Calu3 (cell line): ENCODE measurements at regions not wholly inside any gene's neighbourhood (a gene's known extent, or its start where the extent isn't known, plus 50 kb on each side); places are given as distances from the start of the nearest gene placed in this dataset.

Source experiments
- BruUV-seq: library from RNA; stranded (reverse); fragments of 400-500 nt; replicated peaks from 2 replicates; lab custom pipeline; 2021; lab: Mats Ljungman, UMichigan
- CTCF ChIA-PET: fragments of 300-600 bp; sonication (Branson Sonifier 250); formaldehyde crosslinking; loops from one replicate; lab custom pipeline; 2022; ENCODE audit warnings: antibody characterized with exemption; lab: Charles Lee
- DNase-seq: peaks from one replicate; pipeline ENCODE4 v3.0.0; 2022
- H3K27ac Mint-ChIP-seq: one replicate; pipeline ENCODE4 v1.8.0; 2022; ENCODE audit warnings: mixed read lengths; ENCODE audit not compliant: unreplicated experiment
- H3K27me3 Mint-ChIP-seq: one replicate; pipeline ENCODE4 v1.8.0; 2022; ENCODE audit warnings: mixed read lengths; ENCODE audit not compliant: unreplicated experiment
- H3K36me3 Mint-ChIP-seq: one replicate; pipeline ENCODE4 v1.8.0; 2022; ENCODE audit warnings: mild to moderate bottlenecking, moderate library complexity, mixed read lengths; ENCODE audit not compliant: insufficient read depth, unreplicated experiment
- H3K4me1 Mint-ChIP-seq: one replicate; pipeline ENCODE4 v1.8.0; 2022; ENCODE audit warnings: mild to moderate bottlenecking, low read depth, mixed read lengths; ENCODE audit not compliant: unreplicated experiment
- H3K4me3 Mint-ChIP-seq: one replicate; pipeline ENCODE4 v1.8.0; 2022; ENCODE audit warnings: mild to moderate bottlenecking, low read depth, moderate library complexity, mixed read lengths; ENCODE audit not compliant: unreplicated experiment
- H3K9me3 Mint-ChIP-seq: one replicate; pipeline ENCODE4 v1.8.0; 2022; ENCODE audit warnings: low read depth, mixed read lengths; ENCODE audit not compliant: unreplicated experiment
- CTCF ChIP-seq: fragments of 200-600 bp; IDR thresholded peaks from one replicate; pipeline ENCODE4 v1.8.0; 2022; ENCODE audit warnings: antibody characterized with exemption; ENCODE audit not compliant: unreplicated experiment
- intact Hi-C: fragments of 100-400 bp; cut with micrococcal nuclease; formaldehyde crosslinking; loops from one replicate; pipeline ENCODE4 v1.10.0; 2022; ENCODE audit not compliant: unreplicated experiment

GRCh38 chr14:65864549-65864948, 452.0 kb downstream of the FUT8 start:
- no TSS peak for BruUV-seq
- Mint-ChIP-seq H3K9me3 (no peaks in the 10 kb centered on the region), H3K27me3 (peaks cover 64% of the 10 kb centered on the region), H3K27ac (no peak overlapping the region), H3K36me3 (no peaks in the 10 kb centered on the region), H3K4me1 (no peaks in the 10 kb centered on the region), H3K4me3 (no peak overlapping the region)
- no peak for DNase-seq
- intact Hi-C loops: no loop called here
- no peak for TF ChIP-seq CTCF
- CTCF ChIA-PET: no interaction called here

GRCh38 chr14:65864984-65865383, 452.5 kb downstream of the FUT8 start:
- H3K36me3 Mint-ChIP-seq: no peaks in the 10 kb centered on the region
- no peak overlapping the region for H3K4me3 Mint-ChIP-seq
- intact Hi-C loops: no loop called here
- no peak for TF ChIP-seq CTCF
- BruUV-seq: no TSS peak
- H3K27ac Mint-ChIP-seq: no peak overlapping the region
- CTCF ChIA-PET: interaction anchor here (0.7 kb wide), 1 partner anchor 271 kb away, joined by 3 read pairs; no protein-coding TSS in a partner anchor
- peaks cover 59% of the 10 kb centered on the region for H3K27me3 Mint-ChIP-seq
- H3K9me3 Mint-ChIP-seq: no peaks in the 10 kb centered on the region
- DNase-seq: no peak
- no peaks in the 10 kb centered on the region for H3K4me1 Mint-ChIP-seq

GRCh38 chr14:65866448-65866847, 453.9 kb downstream of the FUT8 start:
- TF ChIP-seq CTCF: no peak
- intact Hi-C loops: no loop called here
- Mint-ChIP-seq H3K9me3 (no peaks in the 10 kb centered on the region), H3K4me3 (no peak overlapping the region), H3K4me1 (no peaks in the 10 kb centered on the region), H3K27me3 (peaks cover 46% of the 10 kb centered on the region), H3K27ac (no peak overlapping the region), H3K36me3 (no peaks in the 10 kb centered on the region)
- CTCF ChIA-PET: no interaction called here
- DNase-seq: no peak
- no TSS peak for BruUV-seq

- no peak for TF ChIP-seq CTCF
- no peak for DNase-seq
- intact Hi-C loops: no loop called here
- peaks cover 42% of the 10 kb centered on the region for H3K27me3 Mint-ChIP-seq
- no peaks in the 10 kb centered on the region for H3K36me3 Mint-ChIP-seq
- no peak overlapping the region for H3K4me3 Mint-ChIP-seq
- CTCF ChIA-PET: no interaction called here
- no TSS peak for BruUV-seq
- no peak overlapping the region for H3K27ac Mint-ChIP-seq
- no peaks in the 10 kb centered on the region for H3K9me3 Mint-ChIP-seq
- no peaks in the 10 kb centered on the region for H3K4me1 Mint-ChIP-seq
These were observed 454.4 kb downstream of the FUT8 start for GRCh38 chr14:65866886-65867285.
